Pancreas (tissue), 10 donors: ENCODE measurements at regions not wholly inside any gene's neighbourhood (a gene's known extent, or its start where the extent isn't known, plus 50 kb on each side); places are given as distances from the start of the nearest gene placed in this dataset.

Experiments used
- ATAC-seq, 4 donors: fragments of 200-7000 bp; cut with Tn5 transposase; one replicate each; pipeline versions ENCODE4 v1.8.0 to v1.9.1; 2020; ENCODE audit warnings: mild to moderate bottlenecking in 4 of 4, moderate library complexity in 4 of 4
- DNase-seq, 6 donors: peaks; one replicate each; pipeline ENCODE4 v3.0.0-alpha.2; 2020
- FAIRE-seq: peaks from 2 replicates; lab custom pipeline; 2012; peaks lifted over from hg19 to GRCh38; lab: Jason Lieb, UNC
- H3K27ac ChIP-seq, 4 donors: fragments of 200-600 bp; sonication (generic); 1 replicate in 3 of 4; 2 replicates in 1 of 4; pipeline versions ENCODE4 v1.5.0 to v1.8.0; 2020
- H3K27me3 ChIP-seq, 4 donors: fragments of 200-600 bp; one replicate each; pipeline ENCODE4 v1.8.0; 2021
- H3K36me3 ChIP-seq, 3 donors: fragments of 200-600 bp; sonication (generic) in 1 of 3; one replicate each; pipeline versions ENCODE4 v1.5.0 to v1.8.0; 2020 to 2021
- H3K4me1 ChIP-seq, 3 donors: fragments of 200-600 bp; one replicate each; pipeline ENCODE4 v1.8.0; 2021
- H3K4me3 ChIP-seq, 4 donors: fragments of 200-600 bp; sonication (generic) in 2 of 4; one replicate each; pipeline versions ENCODE4 v1.5.0 to v1.8.0; 2020 to 2021
- H3K9me3 ChIP-seq, 4 donors: fragments of 200-600 bp; one replicate each; pipeline ENCODE4 v1.8.0; 2021
- CTCF ChIP-seq, 4 donors: fragments of 200-600 bp; sonication (generic) in 3 of 4; IDR thresholded peaks; one replicate each; pipeline versions ENCODE4 v1.5.0 to v1.8.0; 2021; ENCODE audit warnings: antibody characterized with exemption in 4 of 4
- WGBS, 2 donors: extraction: QIAGEN DNeasy Blood & Tissue Kit; methylation state at CpG; one replicate each; pipeline ENCODE4 v1.1.7; 2013; 5-methylcytosine and 5-hydroxymethylcytosine counted together
- intact Hi-C, 3 donors: fragments of 100-400 bp; cut with DNase I; formaldehyde crosslinking; loops; one replicate each; pipeline versions ENCODE4 v1.11.1 to v1.14.2; 2022
- donor health status: healthy with polysubstance abuse.
- donor health status: DM: no; HTN: no; CAD: no; lungs with moderate emphysema.
- donor health status: DM: no; HTN: no; CAD: no.
- donor health status: control.
- donor health status: control.
- donor health status: Bipolar disorder and iron deficiency.
- donor health status: DM: yes; HTN: yes; CAD: no.
- donor health status: DM: no; HTN: no; CAD: no.
- donor health status: DM: no; HTN: no; CAD: no.
- donor health status: DM: yes; HTN: yes; CAD: no.

DNA sequence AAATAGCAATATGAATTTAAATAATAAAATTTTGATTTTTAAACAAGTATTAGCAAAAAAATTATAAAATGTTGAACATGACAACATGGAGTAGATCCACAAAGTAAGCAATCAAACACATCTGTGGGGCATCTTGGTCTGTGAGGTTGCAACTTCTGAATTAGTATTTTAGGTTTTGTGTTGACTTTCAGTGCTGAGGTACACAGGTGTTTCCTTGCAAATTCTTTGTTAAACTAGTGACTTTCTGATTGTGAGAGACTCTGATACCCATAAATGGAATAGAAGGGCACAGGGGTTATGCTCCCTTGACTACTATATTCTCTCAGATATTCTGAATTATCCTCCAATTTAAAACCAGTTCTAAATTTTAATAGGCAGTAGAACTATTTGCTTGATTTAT, 841.7 kb downstream of the CDH8 start:
- H3K4me1 ChIP-seq: no peaks in the 10 kb centered on the region
- no peak for FAIRE-seq
- H3K4me3 ChIP-seq: no peak overlapping the region
- H3K27me3 ChIP-seq: no peaks in the 10 kb centered on the region
- H3K9me3 ChIP-seq: no peaks in the 10 kb centered on the region
- H3K27ac ChIP-seq: no peak overlapping the region
- TF ChIP-seq CTCF (IDR thresholded peaks at IDR 0.05): no peak
- no peak for DNase-seq
- no peaks in the 10 kb centered on the region for H3K36me3 ChIP-seq
- ATAC-seq: no peak
- intact Hi-C loops: no loop called here

DNA sequence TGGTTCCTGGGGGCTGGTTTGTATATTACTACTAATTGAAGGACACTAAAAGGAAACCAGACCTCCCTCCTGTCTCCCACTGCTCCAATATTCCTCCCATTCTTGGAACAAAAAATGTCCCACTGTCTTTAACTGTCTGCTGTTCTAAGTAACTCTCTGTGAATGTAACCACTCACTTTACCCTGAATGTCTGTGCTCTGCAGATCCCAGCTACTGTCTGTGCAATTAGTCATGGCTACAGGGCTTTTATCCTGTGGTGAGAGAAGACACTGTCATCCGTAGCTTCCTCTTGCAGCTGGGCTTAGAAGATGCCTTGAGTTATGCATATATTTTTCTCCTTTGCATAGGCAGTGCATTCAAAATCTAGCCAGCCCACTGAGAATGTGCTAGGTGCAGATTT, 853.8 kb downstream of the CDH8 start:
- no peaks in the 10 kb centered on the region for H3K27me3 ChIP-seq
- ATAC-seq: no peak
- no peak overlapping the region for H3K4me3 ChIP-seq
- TF ChIP-seq CTCF (IDR thresholded peaks at IDR 0.05): no peak
- intact Hi-C loops: no loop called here
- FAIRE-seq: no peak
- H3K9me3 ChIP-seq: no peaks in the 10 kb centered on the region
- no peak for DNase-seq
- no peak overlapping the region for H3K27ac ChIP-seq
- H3K36me3 ChIP-seq: no peaks in the 10 kb centered on the region
- H3K4me1 ChIP-seq: no peaks in the 10 kb centered on the region
- WGBS, 2 donors: 33 to 45% methylated on average over 1 of the region's 1 CpG

- FAIRE-seq: no peak
- TF ChIP-seq CTCF (IDR thresholded peaks at IDR 0.05): no peak
Measured at GRCh38 chr16:61181982-61182381, 854.3 kb downstream of the CDH8 start.

GRCh38 chr16:61179561-61179960, 856.7 kb downstream of the CDH8 start:
- Histone ChIP-seq H3K27ac (no peak overlapping the region), H3K36me3 (no peaks in the 10 kb centered on the region), H3K9me3 (no peaks in the 10 kb centered on the region), H3K4me3 (no peak overlapping the region), H3K4me1 (no peaks in the 10 kb centered on the region), H3K27me3 (no peaks in the 10 kb centered on the region)
- DNase-seq (no peak), FAIRE-seq (no peak), ATAC-seq (no peak)
- TF ChIP-seq CTCF (IDR thresholded peaks at IDR 0.05): no peak
- WGBS, 2 donors: 58 to 77% methylated on average over 2 of the region's 2 CpGs
- intact Hi-C loops: no loop called here

More at GRCh38 chr16:61181982-61182381, 854.3 kb downstream of the CDH8 start:
- H3K27me3 ChIP-seq: no peaks in the 10 kb centered on the region
- H3K27ac ChIP-seq: no peak overlapping the region
- DNase-seq (no peak), ATAC-seq (no peak)
- H3K4me1 ChIP-seq: no peaks in the 10 kb centered on the region
- H3K9me3 ChIP-seq: no peaks in the 10 kb centered on the region
- no peaks in the 10 kb centered on the region for H3K36me3 ChIP-seq
- 46 to 52% methylated on average over 2 of the region's 2 CpGs for whole genome bisulfite sequencing, 2 donors
- H3K4me3 ChIP-seq: no peak overlapping the region
- intact Hi-C loops: no loop called here

DNA sequence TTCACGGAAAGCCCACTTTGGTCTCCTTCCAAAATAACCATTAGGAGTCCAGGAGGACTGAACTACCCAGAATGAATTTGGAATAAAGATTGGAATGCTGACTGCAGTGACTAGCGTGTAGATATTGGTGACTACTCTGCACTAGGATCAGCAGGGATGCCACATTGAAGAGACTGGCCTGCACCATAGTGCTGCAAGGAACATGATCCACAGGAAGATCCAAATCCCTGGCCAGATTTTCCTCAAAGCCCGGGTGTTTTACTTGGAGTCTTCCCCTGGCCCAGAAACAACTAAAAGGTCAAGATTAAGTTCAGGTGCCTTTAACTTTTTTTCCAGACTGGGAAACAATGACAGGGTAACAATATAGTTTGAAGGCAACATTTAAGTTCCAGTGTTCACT, 870.4 kb downstream of the CDH8 start:
- DNase-seq: no peak
- no peak for ATAC-seq
- no peak for TF ChIP-seq CTCF (IDR thresholded peaks at IDR 0.05)
- Histone ChIP-seq H3K9me3 (no peaks in the 10 kb centered on the region), H3K27me3 (no peaks in the 10 kb centered on the region), H3K36me3 (no peaks in the 10 kb centered on the region), H3K4me3 (no peak overlapping the region), H3K27ac (no peak overlapping the region), H3K4me1 (no peaks in the 10 kb centered on the region)
- FAIRE-seq: no peak
- intact Hi-C loops: no loop called here
- 50 to 63% methylated on average over 3 of the region's 3 CpGs for WGBS, 2 donors
